NCI-H2107 (cell line): ENCODE measurements at regions not wholly inside any gene's neighbourhood (a gene's known extent, or its start where the extent isn't known, plus 50 kb on each side); places are given as distances from the start of the nearest gene placed in this dataset.
"Not testable (repeated sequence)": the region's sequence is repeated elsewhere in the genome, so short reads cannot be mapped to it uniquely, and the experiment has no call there.

Source experiments
- DNase-seq: peaks from one replicate; lab custom pipeline; 2025; lab: John Stamatoyannopoulos, UW

- no peak for DNase-seq
These were observed 1622.1 kb downstream of the STIM2 start for GRCh38 chr4:28482580-28483270.

DNA sequence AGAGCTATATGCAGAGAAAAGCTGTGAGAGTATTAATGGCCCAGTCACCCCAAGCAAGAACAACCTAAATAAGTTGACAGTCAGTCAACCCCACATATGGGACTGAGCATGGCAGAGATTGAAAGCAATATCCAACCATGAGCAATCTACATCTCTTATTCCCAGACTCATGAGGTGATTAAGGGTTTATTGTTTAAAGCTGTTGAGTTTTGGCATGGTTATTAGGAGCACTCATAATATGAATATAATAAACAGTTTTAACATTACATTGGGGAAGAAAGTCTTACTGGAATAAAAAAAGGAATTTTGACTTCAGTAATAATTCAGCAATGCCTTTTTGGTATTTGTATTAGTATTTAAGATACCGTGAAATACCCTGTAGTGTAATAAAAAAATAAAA is 1627.4 kb downstream of the STIM2 start:
- DNase-seq: no peak

DNA sequence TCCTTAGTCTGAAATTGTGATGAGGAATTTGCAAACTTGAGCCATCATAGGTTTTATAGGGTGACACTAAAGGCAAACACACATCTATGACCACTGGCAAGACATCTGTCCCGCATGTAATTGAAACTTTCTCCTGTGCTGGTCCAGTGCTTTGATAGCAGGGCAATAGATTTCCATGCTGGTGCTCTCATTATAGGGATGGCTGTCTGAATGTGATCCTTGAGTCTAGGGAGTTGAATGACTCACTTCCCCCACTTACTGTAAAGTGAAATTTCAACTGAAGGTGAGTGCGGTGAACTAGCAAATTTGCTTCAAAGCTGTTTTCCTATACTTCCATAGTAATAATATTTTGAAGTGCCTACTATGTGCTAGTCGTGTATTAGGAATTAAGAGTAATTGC is 1630.0 kb downstream of the STIM2 start:
- DNase-seq: no peak

DNA sequence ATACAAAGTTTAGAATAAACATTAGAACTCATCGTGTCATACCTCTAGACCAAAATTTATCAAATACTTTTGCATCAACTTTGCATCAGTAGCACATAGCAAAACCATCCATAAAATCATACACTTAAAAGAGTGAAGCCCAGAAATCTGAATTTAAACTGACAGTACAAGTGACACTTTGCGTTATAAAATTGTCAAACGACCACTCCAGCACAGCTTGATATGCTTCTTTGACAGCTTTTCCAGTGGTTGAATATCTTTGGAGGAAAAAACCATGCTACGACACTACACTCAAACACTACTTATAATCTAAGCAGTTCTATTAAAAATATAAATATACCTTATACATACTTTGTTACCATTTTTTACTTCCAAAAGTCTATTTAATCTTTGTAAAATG is 1644.4 kb downstream of the STIM2 start:
- no peak for DNase-seq

- DNase-seq: no peak
These were observed 1648.0 kb downstream of the STIM2 start for GRCh38 chr4:28508636-28509035.

DNA sequence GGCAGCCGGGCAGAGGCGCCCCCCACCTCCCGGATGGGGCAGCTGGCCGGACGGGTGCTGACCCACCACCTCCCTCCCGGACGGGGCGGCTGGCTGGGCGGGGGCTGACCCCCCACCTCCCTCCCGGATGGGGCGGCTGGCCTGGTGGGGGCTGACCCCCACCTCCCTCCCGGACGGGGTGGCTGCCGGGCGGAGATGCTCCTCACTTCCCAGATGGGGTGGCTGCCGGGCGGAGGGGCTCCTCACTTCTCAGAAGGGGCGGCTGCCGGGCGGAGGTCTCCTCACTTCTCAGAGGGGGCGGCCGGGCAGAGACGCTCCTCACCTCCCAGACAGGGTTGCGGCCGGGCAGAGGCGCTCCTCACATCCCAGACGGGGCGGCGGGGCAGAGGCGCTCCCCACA is 1654.1 kb downstream of the STIM2 start:
- not testable (repeated sequence) for DNase-seq

DNA sequence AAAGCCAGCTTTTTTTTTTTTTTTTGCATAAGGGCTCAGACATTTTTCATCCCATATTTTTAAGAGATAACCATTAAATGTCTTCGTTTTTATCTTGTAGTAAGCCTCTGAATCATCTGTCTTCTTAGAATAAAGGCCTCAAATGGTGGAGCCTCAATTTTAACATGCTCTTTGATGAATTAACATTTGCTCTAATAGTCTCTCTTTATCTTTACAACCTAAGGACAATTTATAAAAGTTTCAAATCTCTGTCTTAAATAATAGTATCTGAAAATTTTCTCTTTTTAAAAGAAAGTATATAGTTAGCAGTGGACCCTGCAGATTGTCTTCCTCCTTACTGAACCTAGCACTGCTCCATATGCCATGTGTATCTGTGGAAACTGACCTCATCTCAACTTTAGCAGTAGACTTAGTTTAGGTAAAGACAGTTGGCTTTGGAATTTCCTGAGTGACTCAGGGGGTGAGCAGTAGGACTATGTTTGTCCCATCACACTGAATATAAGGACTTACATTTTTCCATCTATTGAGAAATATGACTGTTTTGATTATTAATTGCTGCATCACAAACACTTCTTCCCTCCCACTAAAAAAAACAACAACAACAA is 1658.0 kb downstream of the STIM2 start:
- DNase-seq: no peak

GRCh38 chr4:28523681-28524190 is 1663.1 kb downstream of the STIM2 start:
- DNase-seq: no peak

GRCh38 chr4:28536124-28536523 is 1675.5 kb downstream of the STIM2 start:
- no peak for DNase-seq

GRCh38 chr4:28545986-28546385 is 1685.3 kb downstream of the STIM2 start:
- no peak for DNase-seq

GRCh38 chr4:28548136-28548535 is 1687.5 kb downstream of the STIM2 start:
- no peak for DNase-seq

DNA sequence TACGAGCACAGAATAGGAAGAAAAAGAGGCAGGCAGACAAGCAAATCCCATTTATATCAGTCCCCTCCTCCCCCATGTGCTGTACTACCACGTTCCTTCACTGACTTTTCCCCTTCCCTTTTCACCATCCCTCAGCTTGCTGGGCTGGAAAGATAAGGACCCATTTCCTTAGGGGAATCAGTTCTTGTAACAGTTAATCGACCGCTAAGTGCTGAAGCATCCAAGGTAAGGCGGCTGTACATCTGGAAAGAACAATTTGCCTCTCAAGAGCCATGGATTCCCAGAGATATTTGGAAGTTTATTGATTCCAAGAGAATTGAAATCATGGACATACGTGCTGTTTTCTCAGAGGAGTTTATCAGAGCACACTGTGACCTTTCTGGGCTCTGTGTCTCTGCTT is 1688.0 kb downstream of the STIM2 start:
- no peak for DNase-seq

DNA sequence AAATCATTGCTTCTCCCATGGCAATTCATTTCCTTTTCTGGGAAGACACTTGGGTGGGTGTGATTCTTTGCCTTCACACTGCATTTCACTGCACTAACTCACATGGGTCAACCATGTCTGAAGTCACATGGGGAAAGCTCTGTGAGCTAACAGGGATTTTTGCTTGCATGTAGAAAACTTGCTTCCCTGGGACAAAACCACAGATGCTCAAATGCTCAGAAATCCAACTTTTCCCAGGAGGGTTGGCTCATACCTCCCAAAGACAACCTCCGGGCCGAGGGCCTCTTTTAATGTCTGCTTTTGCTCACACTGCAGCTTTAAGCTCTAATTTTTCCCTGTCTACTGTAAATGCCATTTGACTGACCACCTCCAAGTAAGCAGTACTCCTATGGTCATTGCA is 1695.2 kb downstream of the STIM2 start:
- no peak for DNase-seq

DNA sequence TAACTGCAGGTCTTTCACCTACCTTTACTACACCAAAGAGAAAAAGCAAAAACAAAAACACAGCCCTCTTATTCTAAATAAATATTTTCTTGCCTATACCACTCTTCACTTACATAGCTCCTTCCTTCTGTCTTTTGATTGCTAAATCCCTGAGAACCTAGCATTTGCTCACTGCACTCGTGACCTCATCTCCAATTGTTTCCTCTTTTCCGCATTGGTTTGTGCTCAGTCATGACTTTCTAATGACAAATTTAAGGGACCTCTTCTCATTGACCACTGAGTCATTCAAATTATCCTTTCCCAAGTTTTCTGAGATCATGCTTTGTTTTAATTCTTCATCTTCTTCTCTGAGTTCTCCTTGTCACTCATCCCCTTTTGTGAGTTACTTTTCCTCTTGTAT is 1697.1 kb downstream of the STIM2 start:
- DNase-seq: no peak

DNA sequence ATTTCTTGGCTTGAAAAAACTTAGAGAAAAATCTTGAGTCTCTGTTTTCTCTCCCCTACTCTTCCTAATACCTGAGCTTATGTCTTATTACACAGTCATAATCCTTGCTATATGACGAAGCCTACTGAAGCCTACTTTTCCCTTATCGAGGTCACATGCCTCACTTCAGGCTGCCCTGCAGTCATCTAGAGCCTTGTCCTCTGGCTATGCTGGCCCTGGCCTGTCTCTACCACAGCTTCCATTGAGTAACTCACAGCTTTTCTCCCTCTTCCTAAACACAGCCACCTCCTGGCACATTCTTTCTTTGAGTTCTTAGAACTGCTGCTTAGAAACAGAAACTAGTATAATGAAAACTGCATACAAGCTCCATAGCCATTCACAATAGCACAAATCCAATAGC is 1698.3 kb downstream of the STIM2 start:
- DNase-seq: no peak

DNA sequence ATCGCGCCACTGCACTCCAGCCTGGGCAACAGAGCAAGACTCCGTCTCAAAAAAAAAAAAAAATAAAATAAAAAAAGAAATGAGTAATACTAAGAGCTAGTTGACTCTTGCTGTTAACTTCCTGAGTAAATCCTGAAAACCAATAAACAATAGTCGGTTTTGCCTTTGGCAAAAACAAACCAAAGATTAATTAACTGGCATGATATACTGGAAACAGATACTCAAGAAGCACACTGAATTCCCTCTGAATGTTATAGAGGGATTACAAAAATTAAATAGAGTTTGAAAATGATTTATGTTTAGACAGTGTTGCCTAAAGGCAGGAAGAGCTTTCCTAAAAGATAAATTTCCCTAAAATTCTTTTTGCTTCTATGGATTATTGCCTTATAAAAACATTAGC is 1702.3 kb downstream of the STIM2 start:
- no peak for DNase-seq

DNA sequence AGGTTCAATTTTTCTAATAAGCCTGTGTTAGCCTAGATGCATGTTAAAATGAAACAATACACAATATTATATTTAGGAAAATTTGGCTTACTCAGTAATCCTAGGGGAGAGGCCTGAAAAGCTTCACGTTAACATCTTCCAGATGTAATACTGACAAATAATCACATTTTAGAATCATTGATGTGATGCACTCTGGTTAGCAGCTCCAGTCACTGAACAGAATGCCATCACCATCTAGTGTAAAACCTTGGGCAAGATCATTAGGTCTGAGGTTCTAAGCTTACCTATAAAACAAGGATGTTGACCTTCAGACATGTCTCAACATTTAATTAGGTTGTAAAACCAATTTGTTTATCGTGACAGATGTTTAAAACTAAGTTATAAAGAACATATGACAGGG is 1704.8 kb downstream of the STIM2 start:
- no peak for DNase-seq

DNA sequence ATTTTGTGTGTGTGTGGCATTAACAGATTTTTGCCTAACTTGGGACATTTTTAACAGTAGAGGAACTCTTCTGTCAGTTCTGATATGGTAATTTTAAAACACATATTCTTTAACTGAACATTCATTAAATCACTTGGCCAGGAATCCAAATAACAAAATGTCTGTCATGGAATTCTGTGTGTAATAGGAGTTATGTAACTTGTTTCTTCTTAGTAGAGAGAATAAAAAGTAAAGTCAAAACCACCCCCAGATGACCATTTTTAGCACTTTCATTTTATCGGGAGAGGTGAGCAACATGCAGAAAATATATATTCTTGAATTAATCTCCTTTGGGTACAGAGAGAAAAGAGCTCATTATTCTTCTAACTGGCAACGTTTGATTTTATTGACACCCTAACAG is 1740.3 kb downstream of the STIM2 start:
- no peak for DNase-seq

GRCh38 chr4:28621591-28621990 is 1761.0 kb downstream of the STIM2 start:
- DNase-seq: no peak

DNA sequence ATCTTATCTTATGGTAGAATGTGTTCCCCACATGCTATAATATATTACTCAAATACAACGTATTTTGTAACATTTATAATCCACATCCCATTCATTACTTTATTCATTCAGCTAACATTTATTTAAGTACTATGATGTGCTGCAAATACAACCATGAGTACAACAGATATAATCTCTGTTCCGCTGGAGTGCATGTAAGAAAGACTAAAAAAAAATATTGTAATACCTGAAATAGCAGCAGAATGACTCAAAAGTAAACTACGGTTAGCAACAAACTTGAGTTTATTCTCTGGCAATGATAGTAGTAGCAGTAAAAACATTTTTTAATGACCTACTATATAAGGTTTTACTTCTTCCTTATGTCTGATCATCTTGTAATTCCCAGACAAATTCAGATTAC is 1776.3 kb downstream of the STIM2 start:
- DNase-seq: no peak

- DNase-seq: no peak
These were observed 1779.1 kb downstream of the STIM2 start for GRCh38 chr4:28639747-28640146.

DNA sequence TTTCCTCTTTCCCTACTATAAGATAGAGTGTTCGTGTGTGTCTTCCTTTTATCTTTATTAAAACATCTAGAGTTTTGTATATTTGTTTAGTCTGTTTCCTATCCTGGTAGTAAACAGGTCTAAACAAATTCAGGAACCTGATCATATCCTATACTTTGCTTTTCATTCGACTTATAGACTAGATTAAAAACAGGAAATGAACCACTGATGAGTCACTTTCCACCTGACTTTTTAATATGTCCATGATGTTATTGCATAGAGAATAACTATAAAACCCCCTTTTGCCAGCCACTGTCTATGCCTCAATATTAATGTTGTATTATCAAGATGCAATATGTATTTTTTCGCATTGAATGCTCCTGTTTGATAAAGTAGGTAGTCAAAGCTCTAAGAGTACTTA is 1794.0 kb downstream of the STIM2 start:
- DNase-seq: no peak

DNA sequence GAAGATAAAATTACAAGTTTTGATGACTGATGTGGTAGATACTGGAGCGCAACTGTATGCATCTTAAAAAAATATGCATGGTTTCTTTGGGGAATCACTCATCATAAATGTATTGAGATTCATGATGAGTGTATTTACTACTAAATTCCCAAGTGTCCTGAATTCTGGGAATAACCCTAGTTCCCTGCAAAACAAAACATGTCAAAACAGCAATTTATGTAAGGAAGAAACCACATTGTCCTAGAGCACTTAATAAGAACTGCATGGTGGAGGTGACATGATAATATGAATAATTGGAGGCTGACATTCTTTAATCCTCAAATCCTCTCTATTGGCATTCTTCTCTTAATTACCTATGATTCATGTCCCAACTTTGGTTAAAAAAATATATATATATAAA is 1804.7 kb downstream of the STIM2 start:
- DNase-seq: no peak

DNA sequence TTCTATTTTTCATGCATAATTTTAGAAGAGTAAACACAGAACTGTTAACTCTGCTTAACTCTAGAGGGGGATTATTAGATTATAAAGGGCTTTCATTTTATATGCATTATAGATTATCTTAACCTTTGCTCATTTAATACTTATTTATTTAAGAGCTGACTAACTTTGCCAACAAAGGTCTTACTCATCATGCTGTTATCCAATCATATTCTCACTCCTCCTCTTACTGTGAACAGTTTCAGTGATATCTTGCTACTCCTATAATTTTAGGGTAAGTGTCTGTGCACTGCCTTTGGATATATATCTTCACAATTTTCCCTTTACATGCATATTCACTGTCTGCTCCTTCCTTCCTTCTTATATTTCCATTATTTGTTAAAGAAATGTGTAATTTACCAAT is 1814.9 kb downstream of the STIM2 start:
- no peak for DNase-seq
